Panc1 (cell line): ENCODE measurements at regions not wholly inside any gene's neighbourhood (a gene's known extent, or its start where the extent isn't known, plus 50 kb on each side); places are given as distances from the start of the nearest gene placed in this dataset.

Experiments used
- ATAC-seq: fragments of 200-7000 bp; cut with Tn5 transposase; 2 replicates; pipeline ENCODE4 v1.9.1; 2020; ENCODE audit warnings: mild to moderate bottlenecking, moderate library complexity
- BruUV-seq: library from RNA; stranded (reverse); fragments of 400-500 nt; replicated peaks from 2 replicates; lab custom pipeline; 2021; lab: Mats Ljungman, UMichigan
- CTCF ChIA-PET: fragments of 300-600 bp; sonication (Branson Sonifier 250); formaldehyde crosslinking; loops from one replicate; lab custom pipeline; 2022; ENCODE audit warnings: antibody characterized with exemption; lab: Charles Lee
- POLR2A ChIA-PET: fragments of 300-600 bp; sonication (Branson Sonifier 250); formaldehyde crosslinking; loops from one replicate; lab custom pipeline; 2022; ENCODE audit warnings: antibody characterized with exemption; lab: Charles Lee
- DNase-seq: peaks from one replicate; pipeline ENCODE4 v3.0.0-alpha.2; 2010; ENCODE audit warnings: low read depth, low spot score
- H3K27ac ChIP-seq: 2 replicates; pipeline ENCODE4 v1.5.1; 2011; ENCODE audit warnings: mild to moderate bottlenecking, low read length, inconsistent platforms
- H3K27me3 ChIP-seq: fragments of 200-500 bp; sonication (Bioruptor generic); 2 replicates; pipeline ENCODE4 v1.6.0; 2014; ENCODE audit warnings: low read length, inconsistent platforms; ENCODE audit not compliant: control insufficient read depth, insufficient read depth
- H3K36me3 ChIP-seq: fragments of 200-500 bp; sonication (Bioruptor generic); 2 replicates; pipeline ENCODE4 v1.5.1; 2014; ENCODE audit warnings: inconsistent platforms, mild to moderate bottlenecking, low read length, moderate library complexity; ENCODE audit not compliant: control insufficient read depth, insufficient read depth
- H3K4me1 ChIP-seq: 2 replicates; pipeline ENCODE4 v1.5.1; 2011; ENCODE audit warnings: inconsistent platforms, mild to moderate bottlenecking, low read length, moderate library complexity; ENCODE audit not compliant: control insufficient read depth, insufficient read depth
- H3K4me3 ChIP-seq, 2 experiments: 2 replicates each; pipeline ENCODE4 v1.5.1; 2011 to 2012; ENCODE audit warnings: low read depth in 2 of 2, low read length in 2 of 2, mild to moderate bottlenecking in 2 of 2, inconsistent platforms in 1 of 2, moderate library complexity in 1 of 2
- H3K9me3 ChIP-seq: fragments of 200-500 bp; sonication (Bioruptor generic); 2 replicates; pipeline ENCODE4 v1.5.1; 2014; ENCODE audit warnings: low read depth, mild to moderate bottlenecking, inconsistent platforms, low read length, moderate library complexity; ENCODE audit not compliant: control insufficient read depth, insufficient read depth
- CTCF ChIP-seq: fragments of 450-650 bp; IDR thresholded peaks from 2 replicates; pipeline ENCODE4 v1.5.1; 2017; ENCODE audit warnings: mild to moderate bottlenecking
- POLR2AphosphoS5 ChIP-seq: IDR thresholded peaks from 2 replicates; pipeline ENCODE4 v1.6.1; 2012; ENCODE audit warnings: mild to moderate bottlenecking, low read depth, low read length, moderate library complexity
- REST ChIP-seq, 2 experiments: IDR thresholded peaks; 2 replicates each; pipeline ENCODE4 v1.6.1; 2011 to 2012; ENCODE audit warnings: low read depth in 2 of 2, control low read depth in 1 of 2, low read length in 1 of 2, mild to moderate bottlenecking in 1 of 2, moderate library complexity in 1 of 2; ENCODE audit not compliant: insufficient read depth in 1 of 2
- SIN3A ChIP-seq: IDR thresholded peaks from 2 replicates; pipeline ENCODE4 v1.6.1; 2012; ENCODE audit warnings: low read depth, mild to moderate bottlenecking, low read length, moderate library complexity, borderline replicate concordance; ENCODE audit not compliant: insufficient read depth
- TCF7L2 ChIP-seq: IDR thresholded peaks from 2 replicates; pipeline ENCODE4 v1.6.1; 2011; ENCODE audit warnings: mild to moderate bottlenecking, low read depth, low read length, inconsistent platforms
- in situ Hi-C: cut with HindIII; loops from 2 replicates; pipeline ENCODE4 v1.10.0; 2016; ENCODE audit warnings: low sequenced_read_pairs, low pct_unique_long_range_greater_than_20kb
- intact Hi-C: fragments of 100-400 bp; cut with micrococcal nuclease; formaldehyde crosslinking; loops from one replicate; pipeline ENCODE4 v1.10.0; 2022; ENCODE audit not compliant: unreplicated experiment

- Histone ChIP-seq H3K4me1 (no peaks in the 10 kb centered on the region), H3K27ac (no peak overlapping the region), H3K4me3 (no peak overlapping the region), H3K27me3 (0 out of 2 replicates have a peak, but pooled peaks cover 3% of the 10 kb centered on the region), H3K9me3 (no peaks in the 10 kb centered on the region), H3K36me3 (no peaks in the 10 kb centered on the region)
- no peak for TF ChIP-seq TCF7L2
- CTCF ChIA-PET: no interaction called here
- BruUV-seq: no TSS peak
- POLR2A ChIA-PET: no interaction called here
- in situ Hi-C loops: no loop called here
- ATAC-seq: no peak
- intact Hi-C loops: no loop called here
- no peak for DNase-seq
These were observed 203.9 kb upstream of the GPR26 start for GRCh38 chr10:123462246-123462645.

- CTCF ChIA-PET: no interaction called here
These were observed 203.4 kb upstream of the GPR26 start for GRCh38 chr10:123462756-123463155.

More at GRCh38 chr10:123462756-123463155, 203.4 kb upstream of the GPR26 start:
- intact Hi-C loops: no loop called here
- Histone ChIP-seq H3K4me1 (no peaks in the 10 kb centered on the region), H3K9me3 (no peaks in the 10 kb centered on the region), H3K27ac (no peak overlapping the region), H3K27me3 (0 out of 2 replicates have a peak, but pooled peaks cover 3% of the 10 kb centered on the region), H3K4me3 (no peak overlapping the region), H3K36me3 (no peaks in the 10 kb centered on the region)
- DNase-seq (peak; percentile 2), ATAC-seq (no peak)
- no peak for TF ChIP-seq SIN3A
- TF ChIP-seq REST (IDR thresholded peaks at IDR 0.05; ENCODE audit: insufficient read depth in 1 of 2, low read depth in 2 of 2, low read length in 1 of 2): no peak
- no peak for TF ChIP-seq POLR2AphosphoS5
- TF ChIP-seq CTCF: no peak
- TF ChIP-seq TCF7L2: no peak
- POLR2A ChIA-PET: no interaction called here
- no TSS peak for BruUV-seq
- in situ Hi-C loops: no loop called here
